ENCODE measurements at regions not wholly inside any gene's neighbourhood (a gene's known extent, or its start where the extent isn't known, plus 50 kb on each side); places are given as distances from the start of the nearest gene placed in this dataset.

DNA sequence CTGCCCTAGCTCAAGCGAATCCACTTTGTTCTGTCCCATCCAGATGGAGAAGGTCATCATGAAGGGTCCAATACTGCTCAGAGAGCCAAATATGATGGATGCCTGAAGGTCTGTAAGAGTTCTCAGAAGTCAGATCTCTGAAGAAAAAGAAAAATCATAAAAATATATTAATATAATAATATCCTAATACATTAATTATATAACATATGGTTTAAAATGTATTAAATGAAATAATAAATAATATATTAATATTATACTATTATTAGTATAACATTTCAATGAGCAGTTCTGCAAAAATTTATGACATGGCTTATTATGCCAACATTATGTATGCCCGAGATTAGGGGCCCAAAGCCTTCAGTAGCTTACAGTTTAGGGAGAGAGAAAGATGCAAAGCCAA, 78.2 kb upstream of the GPR12 start:
- no peak for DNase-seq (ENCODE audit: low spot score)
- no peak for ATAC-seq

DNA sequence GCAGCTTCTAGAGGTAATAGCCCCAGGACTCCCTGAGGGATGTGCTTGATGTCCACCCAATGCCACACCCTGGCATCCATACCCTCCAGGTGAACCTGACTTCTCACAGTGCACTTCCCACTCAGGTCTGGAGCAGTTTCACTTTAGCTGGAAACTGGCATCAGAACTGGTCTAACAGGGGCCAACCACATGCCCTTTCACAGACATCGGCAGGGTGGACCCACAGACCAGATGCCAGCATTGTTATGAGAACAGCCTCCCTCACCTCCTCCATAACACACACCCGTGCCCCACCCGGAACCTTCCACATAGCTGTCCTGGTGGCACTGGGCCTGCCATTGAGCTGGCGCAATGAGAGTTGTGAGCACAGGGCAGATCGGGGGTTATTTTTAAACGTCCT, 77.4 kb upstream of the GPR12 start:
- DNase-seq (ENCODE audit: low spot score) (no peak), ATAC-seq (no peak)

DNA sequence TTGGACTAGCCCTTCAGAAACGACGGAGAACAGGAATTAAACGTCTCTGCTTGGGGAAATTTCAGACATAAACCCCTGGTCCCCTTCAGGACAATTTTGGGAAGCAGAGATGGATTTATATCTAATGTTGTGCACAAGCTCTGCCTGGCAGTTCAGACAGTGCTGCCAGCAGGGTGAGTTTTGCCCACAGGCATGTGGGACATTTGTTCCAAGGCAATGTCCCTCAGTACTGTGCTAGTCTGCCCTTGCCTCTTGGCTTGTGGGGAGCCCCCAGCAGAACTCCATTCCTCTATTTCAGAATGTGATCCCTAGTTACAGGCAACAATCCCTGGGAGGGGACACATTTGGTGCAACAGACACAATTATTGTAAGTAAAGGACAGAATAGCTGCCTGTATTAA, 76.5 kb upstream of the GPR12 start:
- DNase-seq (ENCODE audit: low spot score) (no peak), ATAC-seq (no peak)

DNA sequence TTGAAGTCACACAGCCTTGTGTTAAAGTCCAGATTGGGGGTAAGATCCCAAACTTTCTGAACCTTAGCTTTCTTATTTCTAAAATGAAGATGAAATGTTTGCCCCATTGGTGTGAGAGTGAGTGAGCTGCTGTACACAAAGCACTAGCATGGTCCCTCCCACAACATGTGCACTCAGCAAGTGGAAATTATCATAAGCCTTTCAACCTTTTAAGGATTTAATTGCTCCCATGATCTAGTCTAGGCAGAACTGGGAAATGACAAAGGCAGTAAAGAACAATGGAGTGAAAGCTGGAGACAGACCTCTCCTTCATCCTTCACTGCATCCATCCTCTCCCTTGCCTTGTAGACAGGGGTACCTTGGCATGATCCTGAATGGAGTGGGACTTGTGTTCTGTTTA, 76.0 kb upstream of the GPR12 start:
- DNase-seq (ENCODE audit: low spot score), result no peak
- ATAC-seq, result no peak

DNA sequence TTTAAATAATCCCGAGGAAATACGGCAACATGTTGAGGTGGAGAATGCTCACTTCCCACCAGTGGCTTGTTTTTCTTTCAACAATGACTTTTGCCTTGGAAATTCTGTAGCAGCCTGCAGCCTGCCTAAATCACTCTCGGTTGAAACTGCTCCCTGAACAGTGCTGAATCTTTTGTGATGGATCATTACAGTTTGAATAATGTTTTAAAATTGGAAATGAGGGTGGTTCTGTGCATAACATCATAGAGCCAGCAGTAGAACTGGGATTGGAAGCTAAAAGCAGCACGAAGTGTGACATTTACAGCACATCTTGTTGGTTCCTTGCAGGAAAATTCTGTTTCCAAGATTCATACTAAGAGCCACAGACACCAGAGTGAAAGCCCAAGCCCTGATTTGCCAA, 74.1 kb upstream of the GPR12 start:
- ATAC-seq (no peak), DNase-seq (ENCODE audit: low spot score) (no peak)

DNA sequence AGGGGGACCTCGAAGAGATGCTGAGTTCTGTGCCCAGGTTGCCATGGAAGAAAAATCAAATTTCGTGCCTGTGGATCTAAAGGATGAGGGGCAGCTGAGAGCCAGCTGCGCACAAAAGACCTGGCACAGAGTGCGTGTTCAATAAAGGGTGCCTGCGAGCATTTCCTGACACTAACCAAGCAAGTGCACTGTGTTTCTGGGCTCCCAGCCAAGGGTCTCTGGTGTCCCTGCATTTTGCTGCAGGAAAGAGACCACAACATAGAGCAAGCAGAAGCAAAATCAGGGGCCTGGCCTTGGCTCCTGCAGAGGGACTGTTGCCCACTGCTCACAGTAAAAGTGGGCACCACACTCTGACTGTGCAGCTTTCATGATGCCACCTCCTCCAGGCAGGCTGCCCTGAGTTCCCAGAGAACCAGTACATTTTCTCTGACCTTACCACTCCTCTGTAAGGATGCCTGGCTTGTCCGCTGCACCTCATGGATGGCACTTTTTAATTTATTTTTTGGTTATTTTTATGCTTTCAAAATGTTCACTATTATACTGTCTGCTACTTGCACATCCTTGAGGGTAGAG, 70.8 kb upstream of the GPR12 start:
- ATAC-seq (no peak), DNase-seq (ENCODE audit: low spot score) (no peak)

DNA sequence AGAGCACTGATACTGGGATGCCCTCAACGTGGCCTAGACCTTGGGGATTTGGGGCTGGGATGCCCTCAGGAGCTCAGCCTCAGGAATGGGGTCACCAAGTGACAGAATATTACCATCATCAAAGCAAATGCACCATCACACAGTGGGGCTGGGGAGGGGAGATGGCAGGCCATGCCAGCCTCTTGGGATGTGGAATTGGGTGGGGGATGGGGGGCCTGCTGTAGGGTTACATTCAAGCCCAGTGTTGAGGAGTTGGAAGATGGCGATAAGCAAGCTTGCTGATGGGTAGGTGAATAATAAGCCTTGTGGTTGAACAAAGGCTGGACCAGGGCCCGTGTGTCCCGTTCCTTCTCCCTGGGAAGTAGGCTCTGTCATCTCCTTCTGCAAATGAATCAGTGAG, 69.1 kb upstream of the GPR12 start:
- ATAC-seq (no peak), DNase-seq (ENCODE audit: low spot score) (no peak)

DNA sequence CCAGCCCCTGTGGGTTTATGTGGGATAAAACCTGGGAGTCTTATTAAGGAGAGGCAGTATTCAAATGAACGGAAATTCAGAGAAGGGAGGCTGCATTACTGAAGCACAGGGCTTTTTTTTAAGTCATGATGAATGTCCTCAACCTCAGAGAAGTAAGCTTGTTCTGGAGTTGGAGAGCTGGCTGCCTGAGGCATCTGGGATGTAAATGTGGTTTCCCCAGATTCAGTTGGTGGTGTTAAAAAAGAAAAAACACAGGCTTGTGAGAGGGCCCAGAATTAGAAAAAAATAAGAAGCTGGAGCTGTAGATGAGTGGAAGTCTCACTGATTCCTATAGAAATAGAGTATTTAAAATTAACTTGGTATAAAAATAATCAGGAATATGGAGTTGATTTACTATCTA, 64.0 kb upstream of the GPR12 start:
- no peak for DNase-seq (ENCODE audit: low spot score)
- ATAC-seq, result no peak

DNA sequence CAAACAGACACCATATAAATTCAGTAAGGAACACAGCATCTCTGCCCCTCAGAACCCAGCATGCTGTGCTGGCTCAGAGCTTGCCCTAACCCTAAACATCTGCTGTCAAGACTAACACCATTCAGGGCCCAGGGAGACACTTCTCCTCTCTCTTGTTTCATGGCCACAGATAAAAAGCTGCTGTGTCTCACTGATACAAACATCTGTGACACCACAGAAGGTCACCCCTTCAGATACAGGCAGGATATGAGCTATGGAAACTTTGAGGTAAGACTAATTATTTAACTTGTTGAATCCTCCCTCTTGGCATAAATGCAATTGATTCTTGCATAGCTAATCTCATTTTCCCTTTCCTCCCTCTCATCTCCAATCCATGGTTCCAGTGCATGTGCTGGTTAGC, 61.6 kb upstream of the GPR12 start:
- no peak for DNase-seq (ENCODE audit: low spot score)
- no peak for ATAC-seq

DNA sequence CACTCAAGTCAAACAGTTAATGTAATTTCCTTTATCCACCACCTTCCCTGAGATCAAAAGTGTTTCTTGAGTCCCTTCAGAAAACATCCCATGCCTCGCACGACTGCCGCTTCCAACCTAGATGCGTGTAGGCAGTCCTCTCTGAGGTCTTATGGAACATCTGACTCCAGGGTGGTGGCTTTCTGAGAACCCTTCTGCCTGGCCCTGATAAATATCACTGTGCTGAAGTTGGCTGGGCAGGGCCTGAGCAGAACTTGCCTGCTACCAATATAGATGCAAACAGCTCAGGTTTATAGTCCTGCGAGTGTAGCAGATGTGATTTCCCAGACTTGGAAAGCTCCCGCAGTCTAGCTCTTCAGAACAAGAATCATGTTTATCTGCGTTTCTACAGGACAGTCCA, 61.1 kb upstream of the GPR12 start:
- DNase-seq (ENCODE audit: low spot score) (no peak), ATAC-seq (no peak)

DNA sequence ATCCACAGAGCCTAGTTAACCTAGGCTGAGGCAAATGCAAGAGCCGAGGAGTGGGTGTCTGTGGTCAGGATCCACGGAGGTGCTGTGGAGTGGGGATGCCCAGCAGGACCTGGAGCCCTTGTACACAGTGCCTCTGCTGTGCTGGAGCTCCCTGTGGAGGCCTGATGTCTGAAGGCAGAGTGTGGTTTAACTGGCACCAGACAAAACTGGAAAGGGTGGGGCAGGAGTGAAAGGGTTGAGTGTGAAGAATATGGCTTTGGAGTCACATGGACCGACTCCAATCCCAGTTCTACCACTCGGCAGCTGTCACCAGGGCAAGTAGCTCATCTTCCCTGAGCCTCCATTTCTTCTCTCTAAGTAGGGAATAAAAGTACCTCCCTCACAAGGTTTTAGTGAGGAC, 60.3 kb upstream of the GPR12 start:
- ATAC-seq, result no peak

DNA sequence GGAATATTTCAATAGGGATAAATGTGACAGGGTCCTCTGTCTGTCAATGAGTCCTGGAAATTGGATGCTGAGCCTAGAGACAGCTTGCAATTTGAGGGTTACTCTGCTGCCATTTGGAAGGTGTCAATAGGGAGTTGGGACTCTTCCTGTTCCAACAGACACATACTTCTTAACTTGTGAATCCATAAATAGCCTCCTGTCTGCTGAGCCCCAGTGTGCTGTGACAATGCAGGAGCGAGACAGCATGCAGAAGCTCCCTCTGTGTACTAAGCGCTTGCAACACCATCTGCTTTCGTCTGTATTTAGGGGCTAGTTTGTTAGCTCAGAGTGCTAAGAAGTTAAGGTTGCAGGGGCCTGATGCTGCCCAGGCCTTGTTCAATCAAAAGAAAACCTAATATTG, 58.5 kb upstream of the GPR12 start:
- DNase-seq (ENCODE audit: low spot score) (peak; percentile 4), ATAC-seq (no peak)

More for the DNA sequence above, 60.3 kb upstream of the GPR12 start:
- no peak for DNase-seq (ENCODE audit: low spot score)

DNA sequence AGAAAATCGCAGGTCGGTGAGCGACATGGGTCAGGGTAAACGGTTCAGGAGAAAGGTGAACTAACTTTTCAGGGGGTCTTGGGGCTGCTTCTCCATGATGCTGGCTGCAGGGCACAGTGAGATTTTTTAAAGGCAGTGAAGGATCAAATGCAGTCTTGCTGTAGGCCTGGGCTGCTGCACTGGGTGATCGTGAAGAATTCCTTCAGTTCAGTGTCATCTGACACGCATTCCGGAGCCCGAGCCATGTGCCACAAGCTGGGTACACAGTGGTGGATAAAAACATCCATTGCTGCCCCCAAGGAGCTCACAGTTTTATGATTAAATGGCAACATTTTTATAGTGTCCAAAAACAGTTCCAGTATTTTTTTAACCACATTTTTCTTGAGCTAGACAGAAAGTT, 56.3 kb upstream of the GPR12 start:
- DNase-seq (ENCODE audit: low spot score), result no peak
- ATAC-seq, result no peak

DNA sequence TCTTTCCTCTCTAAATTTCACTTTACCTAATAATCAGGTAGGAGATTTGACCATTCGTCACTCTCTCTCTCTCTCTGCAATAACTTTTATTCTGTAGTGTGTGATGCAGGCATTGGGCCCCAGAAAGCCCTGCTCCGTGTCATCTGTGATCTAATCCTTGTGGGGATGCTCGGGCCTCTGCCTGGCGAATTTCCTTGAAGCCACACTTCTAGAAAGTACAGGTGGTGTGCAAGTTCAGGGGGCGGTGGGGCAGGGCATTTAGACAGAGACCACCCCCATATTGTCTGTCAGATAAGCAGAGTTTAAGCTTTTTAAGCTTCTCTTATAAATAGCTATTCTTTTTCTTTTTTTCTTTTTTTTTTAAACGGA, 53.4 kb upstream of the GPR12 start:
- DNase-seq (ENCODE audit: low spot score) (no peak), ATAC-seq (no peak)

DNA sequence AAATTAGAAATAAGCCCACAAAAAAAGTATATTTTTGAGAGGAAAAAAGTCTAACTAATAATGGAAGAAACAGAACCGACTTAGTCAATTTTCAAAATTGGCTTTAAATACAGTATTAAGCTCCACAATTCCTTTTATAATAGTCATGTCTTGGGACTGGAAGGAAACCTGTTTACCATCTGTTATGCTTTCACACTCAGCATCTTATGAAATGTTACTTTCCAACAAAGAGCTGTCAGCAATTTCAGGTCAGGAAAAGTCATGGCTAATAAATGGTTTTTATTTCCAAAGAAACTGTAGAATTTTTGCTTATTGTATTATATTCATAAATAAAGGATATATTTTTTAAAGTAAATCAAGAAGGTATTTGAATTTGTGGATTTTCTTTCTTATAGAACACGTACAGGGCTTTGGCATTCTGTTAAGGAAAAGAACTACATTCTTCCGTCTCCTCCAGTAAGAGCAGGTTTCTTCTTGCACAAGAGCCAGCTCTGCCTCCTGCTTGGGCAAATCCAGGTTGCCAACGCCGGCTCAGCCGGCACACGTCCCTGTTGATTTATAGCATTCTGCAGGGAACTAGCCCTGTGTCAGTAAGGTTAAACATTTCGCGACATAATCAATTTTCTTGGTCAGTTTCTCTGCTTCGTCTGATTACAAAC, 52.9 kb upstream of the GPR12 start:
- no peak for ATAC-seq

DNA sequence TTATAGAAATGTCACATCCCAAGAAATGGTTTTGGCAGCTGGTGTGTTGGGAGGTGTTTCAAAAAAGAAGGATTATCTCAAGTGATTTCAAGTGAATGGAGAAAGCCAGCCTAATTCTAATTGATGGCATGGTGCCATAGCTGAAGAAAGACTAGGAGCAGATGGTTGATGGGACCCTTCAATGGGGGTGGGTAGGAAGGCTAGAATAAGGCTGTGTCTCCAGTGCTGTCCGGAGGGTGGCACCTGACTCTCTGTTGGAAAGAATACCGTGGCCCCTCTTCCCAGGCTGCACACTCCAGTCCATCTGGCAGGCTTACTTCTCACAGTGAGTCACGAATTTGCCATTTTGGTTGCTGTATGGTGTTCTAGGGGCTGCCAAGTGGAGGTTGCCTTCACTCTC, 51.0 kb upstream of the GPR12 start:
- ATAC-seq, result no peak
- DNase-seq (ENCODE audit: low spot score), result no peak

More for the DNA sequence above, 52.9 kb upstream of the GPR12 start:
- DNase-seq (ENCODE audit: low spot score), result no peak
